SK-N-MC (cell line): ENCODE measurements at regions not wholly inside any gene's neighbourhood (a gene's known extent, or its start where the extent isn't known, plus 50 kb on each side); places are given as distances from the start of the nearest gene placed in this dataset.

Experiments
- DNase-seq: peaks from one replicate; pipeline ENCODE4 v3.0.0-alpha.2; 2011; ENCODE audit warnings: low read depth, low spot score
- H3K27ac ChIP-seq: fragments of 200-600 bp; sonication (generic); 2 replicates; pipeline ENCODE4 v1.5.1; 2016; ENCODE audit warnings: mixed run types
- H3K36me3 ChIP-seq: fragments of 200-600 bp; sonication (generic); 2 replicates; pipeline ENCODE4 v1.6.1; 2017; ENCODE audit warnings: antibody characterized with exemption, low read length, mixed read lengths; ENCODE audit not compliant: insufficient read depth
- H3K4me3 ChIP-seq: fragments of 200-600 bp; sonication (generic); 2 replicates; pipeline ENCODE4 v1.5.1; 2016
- H3K9ac ChIP-seq: fragments of 200-600 bp; sonication (generic); 2 replicates; pipeline ENCODE4 v1.8.0; 2017; ENCODE audit warnings: mixed run types, mixed read lengths; ENCODE audit not compliant: insufficient read length
- H3K9me3 ChIP-seq: fragments of 200-600 bp; sonication (generic); 2 replicates; pipeline ENCODE4 v1.6.1; 2017; ENCODE audit warnings: low read depth, mild to moderate bottlenecking, antibody characterized with exemption, low read length, moderate library complexity, mixed read lengths
- EZH2 ChIP-seq: fragments of 200-600 bp; sonication (generic); IDR thresholded peaks from one replicate; pipeline ENCODE4 v1.6.1; 2017; ENCODE audit warnings: antibody characterized with exemption
- FOXP2 ChIP-seq: optimal IDR thresholded peaks from 2 replicates; pipeline ENCODE3; 2011; ENCODE audit warnings: mild to moderate bottlenecking, moderate library complexity; ENCODE audit not compliant: insufficient read depth; ENCODE audit errors: extremely low read length, control extremely low read depth
- POLR2AphosphoS5 ChIP-seq: IDR thresholded peaks from 2 replicates; pipeline ENCODE4 v1.6.1; 2012; ENCODE audit warnings: mild to moderate bottlenecking, low read depth, low read length, borderline replicate concordance

- H3K27ac ChIP-seq = no peak overlapping the region
- H3K9me3 ChIP-seq = no peaks in the 10 kb centered on the region
- DNase-seq = no peak
- H3K9ac ChIP-seq = no peak overlapping the region
- no peak for TF ChIP-seq FOXP2
- TF ChIP-seq EZH2 = no peak
- no peak for TF ChIP-seq POLR2AphosphoS5
- no peak overlapping the region for H3K4me3 ChIP-seq
- no peaks in the 10 kb centered on the region for H3K36me3 ChIP-seq
Observed at GRCh38 chr13:111610879-111611278, 290.4 kb downstream of the TEX29 start.

DNA sequence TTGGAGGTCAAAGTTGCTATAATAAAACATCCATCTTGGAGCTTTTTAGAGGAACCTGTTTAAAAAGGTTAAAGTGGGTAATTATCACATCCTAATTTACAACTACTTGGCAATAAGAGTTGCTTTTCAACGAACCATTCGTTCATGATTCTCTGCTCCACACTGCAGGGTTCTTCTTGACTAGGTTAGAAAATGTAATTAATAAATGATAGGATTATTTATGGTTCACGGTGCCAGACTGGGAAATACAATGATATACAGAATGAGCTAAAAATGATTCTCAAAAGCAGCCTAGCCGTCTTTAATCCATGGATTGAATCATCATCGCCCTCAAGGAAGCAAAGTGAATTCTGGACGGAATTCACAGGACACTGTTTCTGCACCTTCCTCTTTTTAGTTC lies 291.2 kb downstream of the TEX29 start:
- Histone ChIP-seq H3K9ac (no peak overlapping the region), H3K27ac (no peak overlapping the region), H3K9me3 (no peaks in the 10 kb centered on the region), H3K36me3 (no peaks in the 10 kb centered on the region), H3K4me3 (no peak overlapping the region)
- no peak for DNase-seq
- TF ChIP-seq POLR2AphosphoS5 (no peak), EZH2 (no peak), FOXP2 (no peak)

DNA sequence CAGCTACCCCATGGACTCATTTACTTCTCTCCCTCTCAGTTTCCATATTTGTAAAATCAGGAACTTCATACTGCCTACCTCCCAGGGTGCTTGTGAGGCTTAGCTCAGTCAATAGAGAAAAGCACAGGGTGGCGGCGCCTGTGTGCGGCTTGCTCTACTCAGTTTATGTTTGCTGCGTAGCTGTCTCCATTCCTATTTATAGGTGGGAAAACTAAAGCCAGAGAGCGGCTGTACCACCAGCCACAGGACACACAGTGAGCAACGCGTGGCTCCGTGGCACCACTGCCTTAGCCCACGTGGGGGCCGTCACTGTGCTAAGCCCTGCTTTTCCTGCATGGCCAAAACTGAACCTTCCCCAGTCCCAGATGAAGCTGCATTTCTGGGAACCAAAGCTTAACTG lies 292.4 kb downstream of the TEX29 start:
- H3K9ac ChIP-seq = no peak overlapping the region
- TF ChIP-seq POLR2AphosphoS5 (no peak), FOXP2 (no peak), EZH2 (no peak)
- no peak for DNase-seq
- H3K4me3 ChIP-seq = no peak overlapping the region
- no peaks in the 10 kb centered on the region for H3K9me3 ChIP-seq
- H3K27ac ChIP-seq = no peak overlapping the region
- no peaks in the 10 kb centered on the region for H3K36me3 ChIP-seq

- Histone ChIP-seq H3K4me3 (no peak overlapping the region), H3K36me3 (no peaks in the 10 kb centered on the region), H3K9me3 (no peaks in the 10 kb centered on the region), H3K27ac (no peak overlapping the region), H3K9ac (no peak overlapping the region)
- TF ChIP-seq FOXP2 = no peak
- TF ChIP-seq EZH2 = no peak
- TF ChIP-seq POLR2AphosphoS5 = no peak
- DNase-seq = no peak
Observed at GRCh38 chr13:111614009-111614408, 293.6 kb downstream of the TEX29 start.

DNA sequence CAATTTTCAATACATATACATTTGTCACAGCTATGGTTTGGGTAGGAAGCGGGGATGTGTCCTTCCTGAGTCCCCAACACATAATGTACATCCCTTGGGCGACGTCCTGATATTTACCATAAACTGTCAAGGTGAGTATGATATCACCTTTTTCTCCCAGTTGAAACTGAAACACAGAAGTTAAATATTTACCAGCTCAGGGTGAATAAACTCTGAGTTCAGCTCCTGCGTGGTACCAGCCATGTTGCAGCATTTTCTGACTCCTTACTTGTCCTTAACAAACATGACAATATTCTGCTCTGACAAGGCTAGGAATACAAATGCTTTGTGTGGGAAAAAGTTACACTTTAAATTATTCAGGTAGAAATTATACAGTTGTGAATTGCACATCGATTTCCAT lies 294.2 kb downstream of the TEX29 start:
- H3K36me3 ChIP-seq = no peaks in the 10 kb centered on the region
- H3K9me3 ChIP-seq = no peaks in the 10 kb centered on the region
- DNase-seq = no peak
- H3K4me3 ChIP-seq = no peak overlapping the region
- H3K9ac ChIP-seq = no peak overlapping the region
- no peak overlapping the region for H3K27ac ChIP-seq
- TF ChIP-seq FOXP2 (no peak), POLR2AphosphoS5 (no peak), EZH2 (no peak)

DNA sequence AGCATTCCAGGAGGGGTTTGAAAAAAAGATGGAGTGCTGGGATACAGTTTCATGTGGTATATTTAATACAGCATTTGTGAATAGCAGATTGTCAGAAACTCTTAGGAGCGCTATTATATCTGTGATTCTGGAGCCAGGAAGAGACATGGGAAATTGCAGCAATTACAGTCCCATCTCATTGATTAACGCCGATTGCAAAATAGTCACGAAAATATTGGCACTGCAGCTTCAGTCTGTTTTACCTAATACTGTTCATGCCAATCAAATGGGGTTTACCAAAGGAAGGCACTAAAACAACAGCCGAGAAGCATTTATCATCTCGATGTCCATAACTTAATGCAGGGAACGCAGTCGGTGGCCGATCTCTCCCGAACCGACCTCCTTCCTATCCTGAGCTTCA lies 295.8 kb downstream of the TEX29 start:
- TF ChIP-seq FOXP2 (no peak), POLR2AphosphoS5 (no peak)
- no peaks in the 10 kb centered on the region for H3K36me3 ChIP-seq

GRCh38 chr13:111620166-111620565 lies 299.7 kb downstream of the TEX29 start:
- Histone ChIP-seq H3K9ac (no peak overlapping the region), H3K4me3 (no peak overlapping the region), H3K36me3 (no peaks in the 10 kb centered on the region), H3K9me3 (no peaks in the 10 kb centered on the region), H3K27ac (no peak overlapping the region)
- no peak for TF ChIP-seq POLR2AphosphoS5
- TF ChIP-seq FOXP2 = no peak
- no peak for TF ChIP-seq EZH2
- no peak for DNase-seq

More for the DNA sequence above, 295.8 kb downstream of the TEX29 start:
- no peak overlapping the region for H3K27ac ChIP-seq
- no peaks in the 10 kb centered on the region for H3K9me3 ChIP-seq
- no peak overlapping the region for H3K9ac ChIP-seq
- no peak for DNase-seq
- no peak overlapping the region for H3K4me3 ChIP-seq

DNA sequence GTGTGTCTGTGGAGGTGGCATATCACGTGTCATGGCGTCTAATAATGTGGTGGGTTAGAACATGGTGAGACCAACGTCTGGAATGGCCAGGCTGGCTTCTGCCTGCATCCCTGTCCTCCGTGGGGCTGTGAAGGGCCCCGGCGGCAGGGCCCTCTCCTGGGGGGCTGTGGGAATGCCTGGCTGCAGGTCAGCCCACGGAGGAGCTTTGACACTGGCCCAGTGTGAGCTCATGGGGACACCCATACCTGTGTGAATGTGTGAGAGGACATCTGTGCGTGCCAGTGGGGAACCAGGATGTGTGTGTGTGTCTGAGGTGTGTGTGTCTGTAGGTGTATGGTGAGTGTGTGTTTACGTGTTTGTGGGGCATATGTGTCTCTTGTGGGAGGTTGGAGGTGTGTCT lies 300.1 kb downstream of the TEX29 start:
- Histone ChIP-seq H3K9ac (no peak overlapping the region), H3K9me3 (no peaks in the 10 kb centered on the region), H3K4me3 (no peak overlapping the region), H3K36me3 (no peaks in the 10 kb centered on the region), H3K27ac (no peak overlapping the region)
- TF ChIP-seq EZH2 = no peak
- no peak for DNase-seq

DNA sequence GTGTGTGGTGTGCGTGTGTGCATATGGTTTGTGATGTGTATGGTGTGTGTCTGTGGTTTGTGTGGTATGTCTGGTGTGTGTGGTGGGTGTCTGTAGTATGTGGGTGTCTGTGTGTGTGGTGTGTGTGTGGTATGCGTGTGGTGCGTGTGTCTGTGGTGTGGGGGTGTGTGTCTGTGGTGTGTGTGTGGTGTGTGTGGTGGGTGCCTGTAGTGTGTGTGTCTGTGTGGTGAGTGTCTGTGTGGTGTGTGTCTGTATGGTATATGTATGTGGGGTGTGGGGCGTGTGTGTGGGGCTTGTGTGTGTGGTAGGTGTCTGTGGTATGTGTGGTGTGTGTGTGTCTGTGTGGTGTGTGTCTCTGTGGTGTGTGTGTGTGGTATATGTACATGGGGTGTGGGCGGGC lies 300.7 kb downstream of the TEX29 start:
- no peak overlapping the region for H3K27ac ChIP-seq
- no peak for TF ChIP-seq EZH2
- TF ChIP-seq POLR2AphosphoS5 = no peak
- no peak for TF ChIP-seq FOXP2
- no peak for DNase-seq
- no peak overlapping the region for H3K4me3 ChIP-seq
- H3K9me3 ChIP-seq = no peaks in the 10 kb centered on the region
- H3K9ac ChIP-seq = no peak overlapping the region
- H3K36me3 ChIP-seq = no peaks in the 10 kb centered on the region
